HCT116 (cell line): ENCODE measurements at regions not wholly inside any gene's neighbourhood (a gene's known extent, or its start where the extent isn't known, plus 50 kb on each side); places are given as distances from the start of the nearest gene placed in this dataset.

Experiments
- ATAC-seq: fragments of 200-7000 bp; cut with Tn5 transposase; 2 replicates; pipeline ENCODE4 v1.9.1; 2020; ENCODE audit warnings: mild to moderate bottlenecking, moderate library complexity
- BruUV-seq: library from RNA; stranded (reverse); fragments of 400-500 nt; replicated peaks from 2 replicates; lab custom pipeline; 2021; lab: Mats Ljungman, UMichigan
- CTCF ChIA-PET: fragments of 300-600 bp; sonication (Branson Sonifier 250); formaldehyde crosslinking; loops from one replicate; lab custom pipeline; 2021; ENCODE audit warnings: antibody characterized with exemption; lab: Charles Lee
- POLR2A ChIA-PET: fragments of 300-600, 350-600 bp; sonication (Branson Sonifier 250); formaldehyde crosslinking; loops from one replicate; lab custom pipeline; 2021; ENCODE audit warnings: antibody characterized with exemption; lab: Charles Lee
- RAD21 ChIA-PET, 2 experiments: fragments of 300-600 bp; sonication (Branson Sonifier 250); formaldehyde crosslinking; loops; one replicate each; lab custom pipeline; 2023; ENCODE audit warnings: low total read pairs in 2 of 2; ENCODE audit not compliant: uncharacterized antibody in 2 of 2, unreplicated experiment in 2 of 2, low non-redundant PET in 1 of 2; lab: Charles Lee
- DNase-seq: peaks from one replicate; pipeline ENCODE4 v3.0.0-alpha.2; 2010; ENCODE audit warnings: low read depth, low spot score
- H2AFZ ChIP-seq: fragments of 200-600 bp; shearing (Covaris generic), sonication (generic); 2 replicates; pipeline ENCODE4 v1.6.1; 2017; ENCODE audit warnings: low read depth, mixed run types, mixed read lengths, antibody characterized with exemption, low read length; ENCODE audit not compliant: poor library complexity, severe bottlenecking
- H3K27ac ChIP-seq: 2 replicates; pipeline ENCODE4 v1.5.1; 2012; ENCODE audit warnings: low read depth, low read length
- H3K27me3 ChIP-seq: fragments of 200-600 bp; sonication (generic); 2 replicates; pipeline ENCODE4 v1.6.1; 2016; ENCODE audit warnings: mixed run types, low read length, mixed read lengths; ENCODE audit not compliant: insufficient read depth
- H3K36me3 ChIP-seq, 2 experiments: fragments of 200-500 bp in 1 of 2; fragments of 200-600 bp in 1 of 2; sonication (Bioruptor generic) in 1 of 2; sonication (generic) in 1 of 2; 2 replicates each; pipeline versions ENCODE4 v1.5.1 to v1.6.1; 2014 to 2016; ENCODE audit warnings: low read length in 2 of 2, inconsistent platforms in 1 of 2, mixed read lengths in 1 of 2, mixed run types in 1 of 2; ENCODE audit not compliant: insufficient read depth in 2 of 2, control insufficient read depth in 1 of 2
- H3K4me1 ChIP-seq, 2 experiments: fragments of 200-600 bp in 1 of 2; sonication (generic) in 1 of 2; 2 replicates each; pipeline versions ENCODE4 v1.5.1 to v1.6.1; 2012 to 2017; ENCODE audit warnings: low read length in 2 of 2, inconsistent platforms in 1 of 2, mild to moderate bottlenecking in 1 of 2, mixed read lengths in 1 of 2, mixed run types in 1 of 2, moderate library complexity in 1 of 2; ENCODE audit not compliant: insufficient read depth in 2 of 2, control insufficient read depth in 1 of 2
- H3K4me2 ChIP-seq: fragments of 200-600 bp; sonication (generic); 2 replicates; pipeline ENCODE4 v1.6.1; 2017; ENCODE audit warnings: mixed run types, low read length, mixed read lengths
- H3K4me3 ChIP-seq, 2 experiments: fragments of 200-600 bp in 1 of 2; sonication (generic) in 1 of 2; replicated peaks in 1 of 2; 2 replicates each; pipeline ENCODE4 v1.5.1; 2011 to 2016; ENCODE audit warnings: low read length in 2 of 2, control low read depth in 1 of 2, low read depth in 1 of 2, mild to moderate bottlenecking in 1 of 2, mixed read lengths in 1 of 2, mixed run types in 1 of 2
- H3K79me2 ChIP-seq: fragments of 200-600 bp; sonication (generic); 2 replicates; pipeline ENCODE4 v1.6.1; 2017; ENCODE audit warnings: mild to moderate bottlenecking, mixed run types, low read length, moderate library complexity, mixed read lengths; ENCODE audit not compliant: insufficient read depth
- H3K9ac ChIP-seq: fragments of 200-600 bp; sonication (generic); 2 replicates; pipeline ENCODE4 v1.6.1; 2016; ENCODE audit warnings: low read length, mixed read lengths
- H3K9me2 ChIP-seq: fragments of 200-600 bp; sonication (generic), shearing (Covaris generic); 2 replicates; pipeline ENCODE4 v1.6.1; 2017; ENCODE audit warnings: mixed run types, mild to moderate bottlenecking, moderate library complexity; ENCODE audit not compliant: insufficient read depth
- H3K9me3 ChIP-seq, 2 experiments: fragments of 200-500 bp in 1 of 2; fragments of 200-600 bp in 1 of 2; sonication (Bioruptor generic) in 1 of 2; sonication (generic) in 1 of 2; 2 replicates each; pipeline ENCODE4 v1.6.1; 2014 to 2017; ENCODE audit warnings: low read length in 2 of 2, mixed read lengths in 2 of 2, inconsistent platforms in 1 of 2, low read depth in 1 of 2, mild to moderate bottlenecking in 1 of 2, mixed run types in 1 of 2, moderate library complexity in 1 of 2; ENCODE audit not compliant: control insufficient read depth in 1 of 2, insufficient read depth in 1 of 2
- H4K20me1 ChIP-seq: fragments of 200-600 bp; sonication (generic), shearing (Covaris generic); 2 replicates; pipeline ENCODE4 v1.6.1; 2017; ENCODE audit warnings: mixed run types, mild to moderate bottlenecking, moderate library complexity; ENCODE audit not compliant: insufficient read depth
- ATF3 ChIP-seq: IDR thresholded peaks from 2 replicates; pipeline ENCODE4 v1.6.1; 2012
- CEBPB ChIP-seq: IDR thresholded peaks from 2 replicates; pipeline ENCODE4 v1.6.1; 2012; ENCODE audit warnings: low read depth
- EGR1 ChIP-seq: IDR thresholded peaks from 2 replicates; pipeline ENCODE4 v1.6.1; 2012; ENCODE audit warnings: low read depth
- ELF1 ChIP-seq: IDR thresholded peaks from 2 replicates; pipeline ENCODE4 v1.6.1; 2012; ENCODE audit warnings: low read depth, borderline replicate concordance
- EZH2 ChIP-seq: fragments of 200-600 bp; sonication (generic); IDR thresholded peaks from 2 replicates; pipeline ENCODE4 v1.6.1; 2017; ENCODE audit warnings: antibody characterized with exemption, mixed run types
- POLR2A ChIP-seq: IDR thresholded peaks from 2 replicates; pipeline ENCODE4 v1.7.0; 2011; ENCODE audit warnings: borderline replicate concordance; ENCODE audit not compliant: insufficient read depth, insufficient read length; ENCODE audit errors: extremely low read depth
- POLR2AphosphoS5 ChIP-seq: IDR thresholded peaks from 2 replicates; pipeline ENCODE4 v1.6.1; 2011; ENCODE audit warnings: mild to moderate bottlenecking, low read depth, low read length, moderate library complexity
- RAD21 ChIP-seq: IDR thresholded peaks from 2 replicates; pipeline ENCODE4 v1.6.1; 2012; ENCODE audit warnings: low read depth, mild to moderate bottlenecking
- SP1 ChIP-seq: IDR thresholded peaks from 2 replicates; pipeline ENCODE4 v1.6.1; 2012; ENCODE audit warnings: low read depth
- SRF ChIP-seq: IDR thresholded peaks from 2 replicates; pipeline ENCODE4 v1.6.1; 2012; ENCODE audit warnings: low read depth
- TCF7L2 ChIP-seq: IDR thresholded peaks from 2 replicates; pipeline ENCODE4 v1.7.0; 2011; ENCODE audit warnings: borderline replicate concordance, inconsistent platforms; ENCODE audit not compliant: insufficient read depth, insufficient read length; ENCODE audit errors: extremely low read depth
- YY1 ChIP-seq: IDR thresholded peaks from 2 replicates; pipeline ENCODE4 v1.6.1; 2011; ENCODE audit warnings: low read length, low read depth, moderate library complexity, mild to moderate bottlenecking; ENCODE audit not compliant: insufficient replicate concordance; ENCODE audit errors: extremely low read depth
- ZFX ChIP-seq: fragments of 450-650 bp; IDR thresholded peaks from 2 replicates; pipeline ENCODE4 v1.6.1; 2017
- ZNF274 ChIP-seq: fragments of 200-500 bp; sonication (Bioruptor generic); IDR thresholded peaks from 2 replicates; pipeline ENCODE4 v1.6.1; 2014; ENCODE audit warnings: mild to moderate bottlenecking, low read depth, low read length, inconsistent platforms
- intact Hi-C: fragments of 100-400 bp; cut with micrococcal nuclease; formaldehyde crosslinking; loops from 2 replicates; pipeline ENCODE4 v1.10.0; 2022

- RAD21 ChIA-PET: no interaction called here
- Histone ChIP-seq H2AFZ (no peak overlapping the region), H3K27ac (no peak overlapping the region), H3K27me3 (no peaks in the 10 kb centered on the region), H3K9me3 (no peaks in the 10 kb centered on the region), H3K4me2 (no peak overlapping the region), H3K36me3 (no peaks in the 10 kb centered on the region), H3K4me1 (no peaks in the 10 kb centered on the region), H3K9me2 (no peaks in the 10 kb centered on the region), H4K20me1 (no peaks in the 10 kb centered on the region), H3K4me3 (no peak overlapping the region), H3K79me2 (no peaks in the 10 kb centered on the region), H3K9ac (no peak overlapping the region)
- BruUV-seq: no TSS peak
- ATAC-seq (no peak), DNase-seq (no peak)
- TF ChIP-seq TCF7L2 (no peak), SRF (no peak), POLR2AphosphoS5 (no peak), ELF1 (no peak), EZH2 (no peak), ZFX (no peak), ZNF274 (no peak), POLR2A (no peak), SP1 (no peak), EGR1 (no peak)
- intact Hi-C loops: no loop called here
- POLR2A ChIA-PET: no interaction called here
- CTCF ChIA-PET: no interaction called here
Observed at GRCh38 chr13:74641586-74641985, 507.4 kb upstream of the KLF12 start.

GRCh38 chr13:74633734-74634133 lies 499.5 kb upstream of the KLF12 start:
- Histone ChIP-seq H3K4me3 (no peak overlapping the region), H3K36me3 (no peaks in the 10 kb centered on the region), H3K27me3 (no peaks in the 10 kb centered on the region), H3K4me1 (no peaks in the 10 kb centered on the region), H3K9me2 (no peaks in the 10 kb centered on the region), H4K20me1 (no peaks in the 10 kb centered on the region), H3K27ac (no peak overlapping the region), H3K4me2 (no peak overlapping the region), H2AFZ (no peak overlapping the region), H3K79me2 (no peaks in the 10 kb centered on the region), H3K9ac (no peak overlapping the region), H3K9me3 (no peaks in the 10 kb centered on the region; a peak in 1 of 4 replicates)
- no TSS peak for BruUV-seq
- ChIA-PET POLR2A (no interaction called here), CTCF (no interaction called here), RAD21 (no interaction called here)
- intact Hi-C loops: no loop called here
- no peak for TF ChIP-seq POLR2AphosphoS5
- TF ChIP-seq ATF3: no peak
- no peak for TF ChIP-seq ELF1
- TF ChIP-seq YY1: no peak
- TF ChIP-seq RAD21: no peak
- no peak for TF ChIP-seq CEBPB
- TF ChIP-seq TCF7L2: no peak
- no peak for DNase-seq
- no peak for ATAC-seq
